ENCODE measurements at regions not wholly inside any gene's neighbourhood (a gene's known extent, or its start where the extent isn't known, plus 50 kb on each side); places are given as distances from the start of the nearest gene placed in this dataset.
A peak's percentile ranks its signal among the peaks of the same experiment; 100 is the strongest.

- Histone ChIP-seq H3K9me2 (ENCODE audit: insufficient read depth) (no peaks in the 10 kb centered on the region), H3K9ac (no peak overlapping the region), H3K27ac (no peak overlapping the region), H3F3A (ENCODE audit: insufficient read depth) (no peaks in the 10 kb centered on the region), H3K9me3 (ENCODE audit: low read depth) (no peaks in the 10 kb centered on the region), H3K4me1 (ENCODE audit: insufficient read depth) (peaks cover 2% of the 10 kb centered on the region; the same call in 1 of the 2 replicates), H3K4me3 (no peak overlapping the region), H3K27me3 (replicated peaks; ENCODE audit: insufficient read depth) (no peaks in the 10 kb centered on the region), H4K20me1 (ENCODE audit: insufficient read depth) (no peaks in the 10 kb centered on the region), H3K4me2 (ENCODE audit: unreplicated experiment) (no peak overlapping the region), H3K36me3 (ENCODE audit: low read depth) (no peaks in the 10 kb centered on the region), H2AFZ (no peak overlapping the region), H3K79me2 (ENCODE audit: insufficient read depth) (no peaks in the 10 kb centered on the region)
- in situ Hi-C loops (cut with MboI), result no loop called here
- 50 to 55% methylated on average over 3 of the region's 3 CpGs for WGBS, 2 experiments (ENCODE audit: low coverage in 1 of 2, low lambda C conversion rate in 2 of 2, missing lambda C conversion rate in 2 of 2)
- peak; percentile 29 for DNase-seq
- no peak for TF ChIP-seq EZH2phosphoT487 (IDR thresholded peaks at IDR 0.05; ENCODE audit: insufficient read depth, low read depth)
- no peak for TF ChIP-seq EZH2 (IDR thresholded peaks at IDR 0.05; ENCODE audit: insufficient read depth, poor library complexity, severe bottlenecking)
These were observed 233.2 kb downstream of the KLF13 start for GRCh38 chr15:31559786-31560185.

GRCh38 chr15:31560643-31561042, 234.0 kb downstream of the KLF13 start:
- Histone ChIP-seq H3K4me3 (no peak overlapping the region), H3F3A (ENCODE audit: insufficient read depth) (no peaks in the 10 kb centered on the region), H3K27me3 (replicated peaks; ENCODE audit: insufficient read depth) (no peaks in the 10 kb centered on the region), H3K79me2 (ENCODE audit: insufficient read depth) (no peaks in the 10 kb centered on the region), H3K9me2 (ENCODE audit: insufficient read depth) (no peaks in the 10 kb centered on the region), H3K9me3 (ENCODE audit: low read depth) (no peaks in the 10 kb centered on the region), H2AFZ (no peak overlapping the region), H3K4me2 (ENCODE audit: unreplicated experiment) (no peak overlapping the region), H4K20me1 (ENCODE audit: insufficient read depth) (no peaks in the 10 kb centered on the region), H3K9ac (no peak overlapping the region), H3K27ac (no peak overlapping the region), H3K36me3 (ENCODE audit: low read depth) (no peaks in the 10 kb centered on the region), H3K4me1 (ENCODE audit: insufficient read depth) (no peaks in the 10 kb centered on the region)
- in situ Hi-C loops (cut with MboI), result no loop called here
- TF ChIP-seq EZH2 (IDR thresholded peaks at IDR 0.05; ENCODE audit: insufficient read depth, poor library complexity, severe bottlenecking) (no peak), EZH2phosphoT487 (IDR thresholded peaks at IDR 0.05; ENCODE audit: insufficient read depth, low read depth) (no peak)
- 86 to 87% methylated on average over 4 of the region's 4 CpGs for WGBS, 2 experiments (ENCODE audit: low coverage in 1 of 2, low lambda C conversion rate in 2 of 2, missing lambda C conversion rate in 2 of 2)
- no peak for DNase-seq

- Histone ChIP-seq H3K79me2 (ENCODE audit: insufficient read depth) (no peaks in the 10 kb centered on the region), H3K4me3 (no peak overlapping the region), H3K4me2 (ENCODE audit: unreplicated experiment) (no peak overlapping the region), H3F3A (ENCODE audit: insufficient read depth) (no peaks in the 10 kb centered on the region), H3K4me1 (ENCODE audit: insufficient read depth) (no peaks in the 10 kb centered on the region), H3K36me3 (ENCODE audit: low read depth) (no peaks in the 10 kb centered on the region), H3K27ac (no peak overlapping the region), H4K20me1 (ENCODE audit: insufficient read depth) (no peaks in the 10 kb centered on the region), H3K9me3 (ENCODE audit: low read depth) (no peaks in the 10 kb centered on the region), H2AFZ (no peak overlapping the region), H3K9ac (no peak overlapping the region), H3K27me3 (replicated peaks; ENCODE audit: insufficient read depth) (no peaks in the 10 kb centered on the region), H3K9me2 (ENCODE audit: insufficient read depth) (no peaks in the 10 kb centered on the region)
- WGBS, 2 experiments (ENCODE audit: low coverage in 1 of 2, low lambda C conversion rate in 2 of 2, missing lambda C conversion rate in 2 of 2), result 64 to 73% methylated on average over 7 of the region's 7 CpGs
- no peak for DNase-seq
- TF ChIP-seq EZH2phosphoT487 (IDR thresholded peaks at IDR 0.05; ENCODE audit: insufficient read depth, low read depth) (no peak), EZH2 (IDR thresholded peaks at IDR 0.05; ENCODE audit: insufficient read depth, poor library complexity, severe bottlenecking) (no peak)
- in situ Hi-C loops (cut with MboI), result no loop called here
These were observed 234.5 kb downstream of the KLF13 start for GRCh38 chr15:31561156-31561555.

GRCh38 chr15:31563001-31563400, 236.4 kb downstream of the KLF13 start:
- TF ChIP-seq EZH2phosphoT487 (IDR thresholded peaks at IDR 0.05; ENCODE audit: insufficient read depth, low read depth) (no peak), EZH2 (IDR thresholded peaks at IDR 0.05; ENCODE audit: insufficient read depth, poor library complexity, severe bottlenecking) (no peak)
- DNase-seq, result no peak
- Histone ChIP-seq H3K9me2 (ENCODE audit: insufficient read depth) (no peaks in the 10 kb centered on the region), H2AFZ (no peak overlapping the region), H3K79me2 (ENCODE audit: insufficient read depth) (no peaks in the 10 kb centered on the region), H3K4me3 (no peak overlapping the region), H3K4me2 (ENCODE audit: unreplicated experiment) (no peak overlapping the region), H3K9ac (no peak overlapping the region), H3K27me3 (replicated peaks; ENCODE audit: insufficient read depth) (no peaks in the 10 kb centered on the region), H3K27ac (no peak overlapping the region), H4K20me1 (ENCODE audit: insufficient read depth) (no peaks in the 10 kb centered on the region), H3K4me1 (ENCODE audit: insufficient read depth) (no peaks in the 10 kb centered on the region), H3F3A (ENCODE audit: insufficient read depth) (no peaks in the 10 kb centered on the region), H3K9me3 (ENCODE audit: low read depth) (no peaks in the 10 kb centered on the region), H3K36me3 (ENCODE audit: low read depth) (no peaks in the 10 kb centered on the region)
- in situ Hi-C loops (cut with MboI), result no loop called here
- 75 to 86% methylated on average over 5 of the region's 5 CpGs for WGBS, 2 experiments (ENCODE audit: low coverage in 1 of 2, low lambda C conversion rate in 2 of 2, missing lambda C conversion rate in 2 of 2)

GRCh38 chr15:31563421-31563820, 236.8 kb downstream of the KLF13 start:
- Histone ChIP-seq H3K27ac (no peak overlapping the region), H2AFZ (no peak overlapping the region), H3K79me2 (ENCODE audit: insufficient read depth) (no peaks in the 10 kb centered on the region), H3K4me2 (ENCODE audit: unreplicated experiment) (no peak overlapping the region), H3K9ac (no peak overlapping the region), H3F3A (ENCODE audit: insufficient read depth) (no peaks in the 10 kb centered on the region), H4K20me1 (ENCODE audit: insufficient read depth) (no peaks in the 10 kb centered on the region), H3K4me1 (ENCODE audit: insufficient read depth) (no peaks in the 10 kb centered on the region), H3K27me3 (replicated peaks; ENCODE audit: insufficient read depth) (no peaks in the 10 kb centered on the region), H3K9me3 (ENCODE audit: low read depth) (no peaks in the 10 kb centered on the region), H3K9me2 (ENCODE audit: insufficient read depth) (no peaks in the 10 kb centered on the region), H3K36me3 (ENCODE audit: low read depth) (no peaks in the 10 kb centered on the region), H3K4me3 (no peak overlapping the region)
- 80 to 83% methylated on average over 3 of the region's 3 CpGs for WGBS, 2 experiments (ENCODE audit: low coverage in 1 of 2, low lambda C conversion rate in 2 of 2, missing lambda C conversion rate in 2 of 2)
- no peak for TF ChIP-seq EZH2 (IDR thresholded peaks at IDR 0.05; ENCODE audit: insufficient read depth, poor library complexity, severe bottlenecking)
- in situ Hi-C loops (cut with MboI), result no loop called here
- no peak for DNase-seq

All from GM23248 (cell line).